Esophagus muscularis mucosa (tissue), 4 donors: ENCODE measurements at regions not wholly inside any gene's neighbourhood (a gene's known extent, or its start where the extent isn't known, plus 50 kb on each side); places are given as distances from the start of the nearest gene placed in this dataset.
A peak's percentile ranks its signal among the peaks of the same experiment; 100 is the strongest.

ENCODE experiments used
- DNase-seq: peaks from one replicate; pipeline ENCODE4 v3.0.0-alpha.2; 2017; ENCODE audit errors: extremely low spot score
- H3K27ac ChIP-seq, 4 donors: fragments of 200-600 bp; sonication (generic); replicated peaks in 1 of 4; 1 replicate in 3 of 4; 2 replicates in 1 of 4; pipeline ENCODE4 v1.5.1; 2016 to 2019; ENCODE audit warnings: mild to moderate bottlenecking in 1 of 4
- H3K27me3 ChIP-seq, 4 donors: fragments of 200-600 bp; sonication (generic); one replicate each; pipeline versions ENCODE4 v1.5.1 to v1.6.0; 2016 to 2019
- H3K36me3 ChIP-seq, 4 donors: fragments of 200-600 bp; sonication (generic); one replicate each; pipeline ENCODE4 v1.5.1; 2016 to 2019
- H3K4me1 ChIP-seq, 4 donors: fragments of 200-600 bp; sonication (generic); one replicate each; pipeline ENCODE4 v1.5.1; 2016 to 2019
- H3K4me3 ChIP-seq, 4 donors: fragments of 200-600 bp; sonication (generic); 1 replicate in 2 of 4; 2 replicates in 2 of 4; pipeline ENCODE4 v1.5.1; 2016 to 2019; ENCODE audit warnings: mild to moderate bottlenecking in 4 of 4, moderate library complexity in 1 of 4
- H3K9me3 ChIP-seq, 4 donors: fragments of 200-600 bp; sonication (generic); 1 replicate in 3 of 4; 2 replicates in 1 of 4; pipeline ENCODE4 v1.5.1; 2016 to 2019
- EP300 ChIP-seq: sonication (generic); formaldehyde crosslinking; IDR thresholded peaks from one replicate; pipeline ENCODE4 v1.6.1; 2017; ENCODE audit warnings: antibody characterized with exemption
- POLR2A ChIP-seq: fragments of 450-650 bp; IDR thresholded peaks from one replicate; pipeline ENCODE4 v1.6.1; 2017; ENCODE audit warnings: antibody characterized with exemption, moderate library complexity, mild to moderate bottlenecking, low read depth
- POLR2AphosphoS5 ChIP-seq, 2 donors: sonication (generic); formaldehyde crosslinking; IDR thresholded peaks; one replicate each; pipeline ENCODE4 v1.6.1; 2017; ENCODE audit warnings: antibody characterized with exemption in 2 of 2
- WGBS: methylation state at CpG from one replicate; pipeline ENCODE4 v1.1.5; 2018; 5-methylcytosine and 5-hydroxymethylcytosine counted together
- intact Hi-C: fragments of 100-400 bp; cut with DNase I; formaldehyde crosslinking; loops from one replicate; pipeline ENCODE4 v1.15.1; 2023
- TF ChIP-seq, protein P1 (sequence below), 3 experiments: fragments of 200-600 bp in 2 of 3; fragments of 450-650 bp in 1 of 3; sonication (generic) in 2 of 3; IDR thresholded peaks; one replicate each; pipeline ENCODE4 v1.5.1; 2017 to 2019; ENCODE audit warnings: antibody characterized with exemption in 3 of 3, mild to moderate bottlenecking in 2 of 3, moderate library complexity in 1 of 3

DNA sequence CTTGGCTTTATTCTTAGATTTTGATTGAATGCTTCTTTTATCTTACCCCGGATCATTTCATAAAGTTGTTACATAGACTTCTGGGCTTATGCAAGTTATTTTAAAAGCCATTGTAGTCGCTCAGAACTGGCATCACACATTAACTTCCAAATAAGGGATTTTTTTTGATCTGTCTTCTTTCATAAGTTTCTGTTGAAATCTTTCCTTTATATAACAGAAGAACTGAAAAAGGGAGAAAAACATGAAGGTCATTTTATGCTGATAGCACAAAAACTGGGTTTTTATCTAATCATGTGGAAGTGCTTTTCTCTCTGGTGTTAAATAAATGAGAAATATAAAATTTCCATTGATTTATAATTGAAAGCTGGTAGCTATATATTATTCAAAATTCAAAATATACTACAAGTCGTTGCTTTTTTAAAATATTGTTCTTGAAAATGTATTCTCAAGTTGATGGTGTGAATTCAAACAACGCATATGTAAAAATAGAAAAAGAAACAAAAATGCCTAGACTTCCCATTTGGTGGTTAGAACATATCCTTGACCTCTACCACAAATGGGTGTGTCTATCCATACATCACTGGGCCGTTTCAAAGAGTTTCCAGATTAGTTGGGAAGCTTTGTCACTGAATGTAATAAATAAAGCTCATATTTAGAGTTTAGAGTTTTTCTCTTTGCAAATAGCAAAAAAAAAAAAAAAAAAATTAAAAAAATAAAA is 258.3 kb upstream of the ZPLD1 start:
- no peak for DNase-seq
- TF ChIP-seq, protein P1, sequence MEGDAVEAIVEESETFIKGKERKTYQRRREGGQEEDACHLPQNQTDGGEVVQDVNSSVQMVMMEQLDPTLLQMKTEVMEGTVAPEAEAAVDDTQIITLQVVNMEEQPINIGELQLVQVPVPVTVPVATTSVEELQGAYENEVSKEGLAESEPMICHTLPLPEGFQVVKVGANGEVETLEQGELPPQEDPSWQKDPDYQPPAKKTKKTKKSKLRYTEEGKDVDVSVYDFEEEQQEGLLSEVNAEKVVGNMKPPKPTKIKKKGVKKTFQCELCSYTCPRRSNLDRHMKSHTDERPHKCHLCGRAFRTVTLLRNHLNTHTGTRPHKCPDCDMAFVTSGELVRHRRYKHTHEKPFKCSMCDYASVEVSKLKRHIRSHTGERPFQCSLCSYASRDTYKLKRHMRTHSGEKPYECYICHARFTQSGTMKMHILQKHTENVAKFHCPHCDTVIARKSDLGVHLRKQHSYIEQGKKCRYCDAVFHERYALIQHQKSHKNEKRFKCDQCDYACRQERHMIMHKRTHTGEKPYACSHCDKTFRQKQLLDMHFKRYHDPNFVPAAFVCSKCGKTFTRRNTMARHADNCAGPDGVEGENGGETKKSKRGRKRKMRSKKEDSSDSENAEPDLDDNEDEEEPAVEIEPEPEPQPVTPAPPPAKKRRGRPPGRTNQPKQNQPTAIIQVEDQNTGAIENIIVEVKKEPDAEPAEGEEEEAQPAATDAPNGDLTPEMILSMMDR (IDR thresholded peaks at IDR 0.05), result no peak
- TF ChIP-seq POLR2A (no peak), EP300 (no peak), POLR2AphosphoS5 (IDR thresholded peaks at IDR 0.05) (no peak)
- 63% methylated on average over 5 of the region's 5 CpGs for WGBS
- no peaks in the 10 kb centered on the region for H3K36me3 ChIP-seq
- intact Hi-C loops, result no loop called here
- H3K4me1 ChIP-seq, result peaks cover 25 to 64% (median 47%) of the 10 kb centered on the region in 4 donors
- H3K4me3 ChIP-seq, result no peak overlapping the region
- no peaks in the 10 kb centered on the region for H3K9me3 ChIP-seq
- no peaks in the 10 kb centered on the region for H3K27me3 ChIP-seq
- no peak overlapping the region for H3K27ac ChIP-seq

DNA sequence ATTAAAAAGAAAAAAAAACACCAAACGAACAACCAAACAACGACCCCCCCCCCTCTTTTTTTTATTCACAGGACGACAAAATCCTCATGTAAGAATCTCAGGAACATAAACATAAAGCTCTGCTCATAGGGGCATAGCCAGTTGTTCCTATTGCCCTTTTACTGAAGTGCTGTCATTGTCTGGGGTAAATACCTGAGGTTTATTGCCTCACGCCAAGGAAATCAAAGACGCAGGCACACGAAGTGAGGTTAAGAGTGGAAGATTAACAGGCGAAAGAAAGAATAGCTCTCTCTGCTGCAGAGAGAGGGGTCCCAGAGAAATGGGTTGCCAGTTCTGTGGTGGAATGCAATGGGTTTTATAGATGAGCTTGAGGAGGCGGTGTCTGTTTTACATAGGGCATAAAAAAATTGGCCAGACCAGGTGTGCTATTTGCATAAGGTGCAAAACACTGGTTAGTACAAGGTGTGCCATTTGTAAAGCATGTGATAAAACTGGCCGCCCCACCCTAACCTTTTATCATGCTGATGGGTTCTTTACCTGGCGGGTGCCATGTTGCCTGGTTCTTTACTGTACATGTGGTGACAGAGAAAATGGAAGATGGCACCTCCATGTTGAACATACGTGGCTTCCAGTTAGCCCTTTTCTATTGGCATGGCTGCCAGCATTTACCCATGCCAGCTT is 257.6 kb upstream of the ZPLD1 start:
- intact Hi-C loops, result no loop called here
- Histone ChIP-seq H3K4me3 (no peak overlapping the region), H3K27me3 (no peaks in the 10 kb centered on the region), H3K4me1 (peaks cover 32 to 71% (median 54%) of the 10 kb centered on the region in 4 donors), H3K27ac (no peak overlapping the region), H3K9me3 (no peaks in the 10 kb centered on the region), H3K36me3 (no peaks in the 10 kb centered on the region)
- DNase-seq, result no peak
- TF ChIP-seq POLR2AphosphoS5 (IDR thresholded peaks at IDR 0.05) (no peak), EP300 (no peak), POLR2A (no peak)
- TF ChIP-seq, protein P1 (IDR thresholded peaks at IDR 0.05), result no peak
- 86% methylated on average over 11 of the region's 11 CpGs for WGBS

DNA sequence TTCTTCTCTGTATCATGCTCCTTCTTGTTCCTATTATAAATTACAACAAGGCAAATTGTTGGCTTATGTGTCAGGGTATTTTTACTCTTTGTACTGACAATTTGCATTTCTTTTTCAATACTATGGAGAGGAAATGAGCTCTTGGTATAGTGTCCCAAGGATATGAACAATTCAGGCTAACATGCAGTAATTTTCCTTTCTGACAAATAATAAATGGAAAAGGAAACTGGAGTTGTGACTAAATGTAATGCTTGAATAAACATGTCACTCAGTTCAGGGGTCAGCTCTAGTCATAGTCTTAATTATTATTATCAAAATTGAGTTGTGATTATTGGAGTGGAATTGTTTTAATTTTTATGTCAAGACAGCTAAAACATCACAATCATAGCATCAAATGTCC is 256.0 kb upstream of the ZPLD1 start:
- H3K27me3 ChIP-seq, result no peaks in the 10 kb centered on the region
- intact Hi-C loops, result no loop called here
- H3K36me3 ChIP-seq, result no peaks in the 10 kb centered on the region
- H3K4me3 ChIP-seq, result no peak overlapping the region
- no peaks in the 10 kb centered on the region for H3K9me3 ChIP-seq
- TF ChIP-seq POLR2A (no peak), POLR2AphosphoS5 (IDR thresholded peaks at IDR 0.05) (no peak), EP300 (no peak)
- TF ChIP-seq, protein P1 (IDR thresholded peaks at IDR 0.05), result no peak
- peaks cover 35 to 65% (median 60%) of the 10 kb centered on the region in 4 donors for H3K4me1 ChIP-seq
- H3K27ac ChIP-seq, result peak overlapping the region; percentile 56 to 77 (median 68)
- DNase-seq, result no peak

DNA sequence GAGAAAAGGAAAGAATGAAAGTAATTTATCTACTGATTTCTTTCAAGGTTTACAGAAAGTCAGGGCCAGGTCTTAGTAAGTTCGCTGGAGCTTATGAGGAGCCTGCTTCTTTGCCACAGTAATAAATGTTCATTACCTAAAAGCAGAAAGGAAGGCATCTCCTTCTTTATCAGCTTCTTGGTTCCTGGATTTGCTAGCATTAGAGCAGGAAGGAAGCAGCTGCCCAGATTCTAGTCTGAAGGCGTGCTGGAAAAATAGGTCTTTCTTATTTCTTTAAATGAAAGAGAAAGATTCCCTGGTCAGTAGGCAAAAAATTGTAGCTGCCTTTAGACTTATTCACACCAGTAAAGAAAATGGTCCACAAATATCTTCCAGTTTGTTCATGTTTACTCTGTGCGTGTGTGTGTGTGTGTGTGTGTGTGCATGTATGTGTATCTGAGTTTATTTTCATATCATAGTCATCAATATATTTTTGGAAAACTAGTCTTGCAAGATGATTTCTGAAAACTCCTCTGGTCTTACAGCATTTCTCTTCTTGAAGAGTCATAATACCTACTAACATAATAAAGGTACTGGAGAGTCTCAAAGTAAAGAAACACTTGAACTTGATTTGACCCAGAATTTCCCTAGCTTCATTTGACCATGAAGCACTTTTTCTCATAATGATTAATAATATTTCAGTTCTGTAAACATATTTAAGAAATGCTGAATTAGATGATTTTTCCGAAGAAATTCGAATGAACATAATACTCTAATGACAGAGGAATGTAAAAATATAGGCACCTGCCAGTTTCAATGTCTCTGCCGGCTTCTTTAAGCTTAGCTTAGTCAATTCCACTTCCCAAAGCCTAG is 255.3 kb upstream of the ZPLD1 start:
- 53% methylated on average over 6 of the region's 6 CpGs for WGBS
- no peak for DNase-seq
- Histone ChIP-seq H3K27ac (peak overlapping the region; percentile 56 to 77 (median 68)), H3K9me3 (no peaks in the 10 kb centered on the region), H3K4me3 (no peak overlapping the region), H3K27me3 (no peaks in the 10 kb centered on the region), H3K36me3 (no peaks in the 10 kb centered on the region), H3K4me1 (peaks cover 33 to 57% (median 53%) of the 10 kb centered on the region in 4 donors)
- intact Hi-C loops, result no loop called here
- TF ChIP-seq POLR2AphosphoS5 (IDR thresholded peaks at IDR 0.05) (no peak), POLR2A (no peak), EP300 (no peak)
- TF ChIP-seq, protein P1 (IDR thresholded peaks at IDR 0.05), result no peak
